Fibroblast of lung (primary cell): ENCODE measurements at regions not wholly inside any gene's neighbourhood (a gene's known extent, or its start where the extent isn't known, plus 50 kb on each side); places are given as distances from the start of the nearest gene placed in this dataset.

ENCODE experiments used
- DNase-seq, 2 donors: peaks; one replicate each; pipeline versions ENCODE4 v3.0.0 to v3.0.0-alpha.2; 2010; ENCODE audit warnings: low read depth in 2 of 2
- H2AFZ ChIP-seq: 2 replicates; pipeline ENCODE4 v1.5.1; 2012; ENCODE audit warnings: low read length, control low read depth, inconsistent platforms
- H3K27ac ChIP-seq: 2 replicates; pipeline ENCODE4 v1.5.1; 2011; ENCODE audit warnings: low read length, control low read depth; ENCODE audit not compliant: insufficient read depth
- H3K27me3 ChIP-seq: 2 replicates; pipeline ENCODE4 v1.5.1; 2011; ENCODE audit warnings: mild to moderate bottlenecking, low read length; ENCODE audit not compliant: control insufficient read depth, insufficient read depth
- H3K36me3 ChIP-seq: 2 replicates; pipeline ENCODE4 v1.5.1; 2011; ENCODE audit warnings: low read length; ENCODE audit not compliant: control insufficient read depth, insufficient read depth
- H3K4me1 ChIP-seq: 2 replicates; pipeline ENCODE4 v1.5.1; 2011; ENCODE audit warnings: low read length; ENCODE audit not compliant: control insufficient read depth, insufficient read depth; ENCODE audit errors: extremely low read depth
- H3K4me2 ChIP-seq: 2 replicates; pipeline ENCODE4 v1.5.1; 2011; ENCODE audit warnings: low read length, control low read depth; ENCODE audit not compliant: insufficient read depth; ENCODE audit errors: extremely low read depth
- H3K4me3 ChIP-seq, 4 experiments: fragments of 200-600 bp in 1 of 4; sonication (generic) in 1 of 4; replicated peaks in 1 of 4; 2 replicates each; pipeline ENCODE4 v1.5.1; 2011 to 2016; ENCODE audit warnings: low read length in 4 of 4, low read depth in 3 of 4, mild to moderate bottlenecking in 3 of 4, control low read depth in 2 of 4, inconsistent platforms in 1 of 4, mixed read lengths in 1 of 4; ENCODE audit not compliant: insufficient read depth in 1 of 4; ENCODE audit errors: control extremely low read depth in 1 of 4
- H3K79me2 ChIP-seq: 2 replicates; pipeline ENCODE4 v1.5.1; 2012; ENCODE audit warnings: mild to moderate bottlenecking, low read length, inconsistent platforms; ENCODE audit not compliant: control insufficient read depth, insufficient read depth
- H3K9ac ChIP-seq: 2 replicates; pipeline ENCODE4 v1.5.1; 2011; ENCODE audit warnings: mild to moderate bottlenecking, low read length, control low read depth; ENCODE audit not compliant: insufficient read depth
- H3K9me3 ChIP-seq: 2 replicates; pipeline ENCODE4 v1.5.1; 2012; ENCODE audit warnings: low read depth, low read length; ENCODE audit not compliant: control insufficient read depth, insufficient read depth
- H4K20me1 ChIP-seq: 2 replicates; pipeline ENCODE4 v1.5.1; 2011; ENCODE audit warnings: low read length; ENCODE audit not compliant: control insufficient read depth, insufficient read depth; ENCODE audit errors: extremely low read depth
- EZH2 ChIP-seq: IDR thresholded peaks from 2 replicates; pipeline ENCODE4 v1.5.1; 2012; ENCODE audit warnings: low read length, control low read depth, mild to moderate bottlenecking; ENCODE audit errors: missing control alignments
- TF ChIP-seq, protein P1 (sequence below), 2 donors: IDR thresholded peaks in 1 of 2; conservative IDR thresholded peaks in 1 of 2; 1 replicate in 1 of 2; 2 replicates in 1 of 2; pipeline ENCODE4 v1.5.1; 2011 to 2012; ENCODE audit warnings: low read length in 2 of 2, control low read depth in 1 of 2, inconsistent platforms in 1 of 2, low read depth in 1 of 2, mild to moderate bottlenecking in 1 of 2

DNA sequence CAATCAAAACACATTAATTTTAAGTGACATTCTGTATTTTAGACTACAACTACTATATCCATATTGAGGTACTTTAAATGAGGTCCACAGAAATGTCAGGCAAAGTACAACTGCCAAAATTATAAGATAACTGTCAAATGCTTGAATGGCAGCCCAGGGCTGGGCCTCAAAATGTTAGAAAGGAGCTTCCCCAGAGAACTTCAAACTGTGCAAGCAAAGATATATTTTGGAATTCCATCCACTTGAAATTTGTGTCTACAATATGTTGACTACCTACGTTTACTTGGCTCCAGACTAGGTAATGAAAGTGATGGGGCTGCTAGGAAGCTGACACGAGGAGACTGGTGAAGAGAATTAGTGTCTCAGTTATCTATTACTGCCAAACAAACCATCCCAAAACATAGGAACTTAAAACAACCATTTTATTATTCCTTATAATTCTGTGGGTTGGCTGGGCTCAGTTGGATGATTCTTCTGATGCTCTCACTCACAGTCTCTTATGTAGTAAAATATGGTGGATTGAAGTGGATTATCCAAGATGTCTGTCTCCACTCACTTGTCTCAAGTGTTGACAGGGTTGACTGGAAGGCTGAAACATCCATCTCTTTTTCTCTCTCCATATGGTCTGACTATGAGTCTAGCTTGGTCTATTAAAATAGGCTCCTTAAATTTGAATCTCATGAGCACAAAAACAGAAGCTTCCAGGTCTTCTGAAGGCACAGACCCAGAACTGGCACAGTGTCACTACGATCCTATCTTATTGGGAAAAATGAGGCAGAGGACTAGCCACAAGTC is 74.2 kb downstream of the FZD1 start:
- H3K79me2 ChIP-seq = no peaks in the 10 kb centered on the region
- DNase-seq = no peak
- H3K9ac ChIP-seq = no peak overlapping the region
- TF ChIP-seq, protein P1, sequence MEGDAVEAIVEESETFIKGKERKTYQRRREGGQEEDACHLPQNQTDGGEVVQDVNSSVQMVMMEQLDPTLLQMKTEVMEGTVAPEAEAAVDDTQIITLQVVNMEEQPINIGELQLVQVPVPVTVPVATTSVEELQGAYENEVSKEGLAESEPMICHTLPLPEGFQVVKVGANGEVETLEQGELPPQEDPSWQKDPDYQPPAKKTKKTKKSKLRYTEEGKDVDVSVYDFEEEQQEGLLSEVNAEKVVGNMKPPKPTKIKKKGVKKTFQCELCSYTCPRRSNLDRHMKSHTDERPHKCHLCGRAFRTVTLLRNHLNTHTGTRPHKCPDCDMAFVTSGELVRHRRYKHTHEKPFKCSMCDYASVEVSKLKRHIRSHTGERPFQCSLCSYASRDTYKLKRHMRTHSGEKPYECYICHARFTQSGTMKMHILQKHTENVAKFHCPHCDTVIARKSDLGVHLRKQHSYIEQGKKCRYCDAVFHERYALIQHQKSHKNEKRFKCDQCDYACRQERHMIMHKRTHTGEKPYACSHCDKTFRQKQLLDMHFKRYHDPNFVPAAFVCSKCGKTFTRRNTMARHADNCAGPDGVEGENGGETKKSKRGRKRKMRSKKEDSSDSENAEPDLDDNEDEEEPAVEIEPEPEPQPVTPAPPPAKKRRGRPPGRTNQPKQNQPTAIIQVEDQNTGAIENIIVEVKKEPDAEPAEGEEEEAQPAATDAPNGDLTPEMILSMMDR (conservative IDR thresholded peaks at IDR 0.05 in 1 of 2, IDR thresholded peaks at IDR 0.05 in 1 of 2; ENCODE audit: low read depth in 1 of 2, low read length in 2 of 2) = no peak
- TF ChIP-seq EZH2 = no peak
- H3K36me3 ChIP-seq = no peaks in the 10 kb centered on the region
- H3K4me3 ChIP-seq = no peak overlapping the region
- no peaks in the 10 kb centered on the region for H3K4me1 ChIP-seq
- no peaks in the 10 kb centered on the region for H4K20me1 ChIP-seq
- no peak overlapping the region for H3K27ac ChIP-seq
- H3K4me2 ChIP-seq = no peak overlapping the region
- H2AFZ ChIP-seq = no peak overlapping the region
- H3K9me3 ChIP-seq = no peaks in the 10 kb centered on the region
- H3K27me3 ChIP-seq = peaks cover 2% of the 10 kb centered on the region

DNA sequence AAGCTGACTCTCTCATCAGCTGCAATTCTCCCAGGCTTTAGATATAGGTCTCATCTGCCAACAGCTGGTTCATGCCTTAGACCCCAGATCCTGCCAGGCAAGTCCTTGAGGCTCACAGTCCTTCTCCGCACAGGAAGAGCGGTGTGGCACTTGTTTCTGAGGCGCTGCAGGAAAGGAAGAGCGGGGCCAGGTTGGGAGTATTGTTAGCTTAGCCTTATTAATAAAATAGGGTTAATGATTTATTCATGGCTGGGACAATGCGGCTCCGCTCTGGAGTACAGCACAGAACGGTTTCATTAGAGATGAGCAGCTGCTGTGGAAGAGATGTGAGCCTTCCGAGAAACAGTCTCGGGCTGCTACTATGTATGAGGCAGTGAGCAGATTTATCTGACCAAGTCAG is 78.1 kb downstream of the FZD1 start:
- H2AFZ ChIP-seq = no peak overlapping the region
- H4K20me1 ChIP-seq = no peaks in the 10 kb centered on the region
- no peak for DNase-seq
- H3K36me3 ChIP-seq = no peaks in the 10 kb centered on the region
- no peaks in the 10 kb centered on the region for H3K79me2 ChIP-seq
- no peak overlapping the region for H3K4me3 ChIP-seq
- H3K9me3 ChIP-seq = no peaks in the 10 kb centered on the region
- H3K27ac ChIP-seq = no peak overlapping the region
- no peak for TF ChIP-seq EZH2
- TF ChIP-seq, protein P1 (conservative IDR thresholded peaks at IDR 0.05 in 1 of 2, IDR thresholded peaks at IDR 0.05 in 1 of 2; ENCODE audit: low read depth in 1 of 2, low read length in 2 of 2) = no peak
- peaks cover 2% of the 10 kb centered on the region for H3K27me3 ChIP-seq
- H3K4me1 ChIP-seq = no peaks in the 10 kb centered on the region
- no peak overlapping the region for H3K9ac ChIP-seq
- no peak overlapping the region for H3K4me2 ChIP-seq

DNA sequence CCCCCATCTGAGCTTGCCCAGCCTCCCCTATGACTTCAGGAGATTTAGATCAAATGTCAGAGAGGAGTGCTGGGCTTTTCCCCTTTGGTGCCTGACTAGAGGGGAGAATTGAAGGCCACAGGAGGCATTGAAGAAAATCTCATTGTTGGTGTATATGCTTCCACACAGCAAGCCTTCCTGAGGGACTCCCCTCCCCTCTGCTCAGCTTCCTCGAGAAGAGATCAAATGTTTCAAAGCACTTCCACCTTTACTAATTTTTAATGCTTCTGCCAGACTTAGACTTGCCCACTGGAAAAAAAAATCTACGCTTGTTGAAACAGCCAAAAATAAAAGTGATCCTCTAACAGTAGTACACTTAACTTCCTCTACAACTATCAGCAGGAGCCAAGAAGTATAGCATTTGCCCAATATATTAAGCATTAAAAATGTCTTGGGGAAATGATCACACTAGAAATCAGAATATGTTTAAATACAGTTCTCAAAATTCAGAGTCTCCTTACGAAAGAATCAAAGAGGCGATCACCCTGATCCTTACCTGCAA is 79.3 kb downstream of the FZD1 start:
- DNase-seq = no peak

More for the DNA sequence above, 79.3 kb downstream of the FZD1 start:
- Histone ChIP-seq H3K27me3 (peaks cover 2% of the 10 kb centered on the region), H3K4me1 (no peaks in the 10 kb centered on the region), H3K9me3 (no peaks in the 10 kb centered on the region), H3K4me2 (no peak overlapping the region), H3K79me2 (no peaks in the 10 kb centered on the region), H4K20me1 (no peaks in the 10 kb centered on the region), H2AFZ (no peak overlapping the region), H3K36me3 (no peaks in the 10 kb centered on the region), H3K4me3 (no peak overlapping the region), H3K27ac (no peak overlapping the region), H3K9ac (no peak overlapping the region)
- TF ChIP-seq, protein P1 (conservative IDR thresholded peaks at IDR 0.05 in 1 of 2, IDR thresholded peaks at IDR 0.05 in 1 of 2; ENCODE audit: low read depth in 1 of 2, low read length in 2 of 2) = no peak
- no peak for TF ChIP-seq EZH2
